GM10266 (cell line): ENCODE measurements at regions not wholly inside any gene's neighbourhood (a gene's known extent, or its start where the extent isn't known, plus 50 kb on each side); places are given as distances from the start of the nearest gene placed in this dataset.

ENCODE experiments used
- DNase-seq: peaks from one replicate; pipeline ENCODE4 v3.0.0; 2012; ENCODE audit errors: extremely low spot score
- TF ChIP-seq, protein P1 (sequence below): IDR thresholded peaks from 2 replicates; pipeline ENCODE4 v1.5.1; 2012; ENCODE audit warnings: mild to moderate bottlenecking, low read depth; ENCODE audit not compliant: control insufficient read depth, insufficient read depth; ENCODE audit errors: missing control alignments

DNA sequence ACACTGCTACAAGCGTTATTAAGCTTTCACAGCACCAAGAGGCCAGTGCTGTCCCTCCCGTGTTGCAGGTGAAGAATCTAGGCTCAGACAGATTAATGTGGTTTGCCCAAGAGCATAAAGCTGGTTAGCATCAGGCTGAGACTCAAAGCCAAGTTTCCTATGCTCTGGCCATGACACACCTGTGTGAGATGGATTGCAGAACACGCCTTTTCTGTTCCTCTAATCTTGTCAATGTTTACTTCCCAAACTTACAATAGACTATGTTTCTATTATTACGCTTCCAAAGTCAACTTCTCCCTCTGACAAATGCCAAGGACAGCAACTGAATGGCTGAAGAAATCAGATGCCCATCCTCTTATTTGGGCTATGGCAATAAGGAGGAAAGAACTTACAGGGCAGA is 138.4 kb upstream of the SLIT3 start:
- TF ChIP-seq, protein P1, sequence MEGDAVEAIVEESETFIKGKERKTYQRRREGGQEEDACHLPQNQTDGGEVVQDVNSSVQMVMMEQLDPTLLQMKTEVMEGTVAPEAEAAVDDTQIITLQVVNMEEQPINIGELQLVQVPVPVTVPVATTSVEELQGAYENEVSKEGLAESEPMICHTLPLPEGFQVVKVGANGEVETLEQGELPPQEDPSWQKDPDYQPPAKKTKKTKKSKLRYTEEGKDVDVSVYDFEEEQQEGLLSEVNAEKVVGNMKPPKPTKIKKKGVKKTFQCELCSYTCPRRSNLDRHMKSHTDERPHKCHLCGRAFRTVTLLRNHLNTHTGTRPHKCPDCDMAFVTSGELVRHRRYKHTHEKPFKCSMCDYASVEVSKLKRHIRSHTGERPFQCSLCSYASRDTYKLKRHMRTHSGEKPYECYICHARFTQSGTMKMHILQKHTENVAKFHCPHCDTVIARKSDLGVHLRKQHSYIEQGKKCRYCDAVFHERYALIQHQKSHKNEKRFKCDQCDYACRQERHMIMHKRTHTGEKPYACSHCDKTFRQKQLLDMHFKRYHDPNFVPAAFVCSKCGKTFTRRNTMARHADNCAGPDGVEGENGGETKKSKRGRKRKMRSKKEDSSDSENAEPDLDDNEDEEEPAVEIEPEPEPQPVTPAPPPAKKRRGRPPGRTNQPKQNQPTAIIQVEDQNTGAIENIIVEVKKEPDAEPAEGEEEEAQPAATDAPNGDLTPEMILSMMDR, result no peak
- no peak for DNase-seq

DNA sequence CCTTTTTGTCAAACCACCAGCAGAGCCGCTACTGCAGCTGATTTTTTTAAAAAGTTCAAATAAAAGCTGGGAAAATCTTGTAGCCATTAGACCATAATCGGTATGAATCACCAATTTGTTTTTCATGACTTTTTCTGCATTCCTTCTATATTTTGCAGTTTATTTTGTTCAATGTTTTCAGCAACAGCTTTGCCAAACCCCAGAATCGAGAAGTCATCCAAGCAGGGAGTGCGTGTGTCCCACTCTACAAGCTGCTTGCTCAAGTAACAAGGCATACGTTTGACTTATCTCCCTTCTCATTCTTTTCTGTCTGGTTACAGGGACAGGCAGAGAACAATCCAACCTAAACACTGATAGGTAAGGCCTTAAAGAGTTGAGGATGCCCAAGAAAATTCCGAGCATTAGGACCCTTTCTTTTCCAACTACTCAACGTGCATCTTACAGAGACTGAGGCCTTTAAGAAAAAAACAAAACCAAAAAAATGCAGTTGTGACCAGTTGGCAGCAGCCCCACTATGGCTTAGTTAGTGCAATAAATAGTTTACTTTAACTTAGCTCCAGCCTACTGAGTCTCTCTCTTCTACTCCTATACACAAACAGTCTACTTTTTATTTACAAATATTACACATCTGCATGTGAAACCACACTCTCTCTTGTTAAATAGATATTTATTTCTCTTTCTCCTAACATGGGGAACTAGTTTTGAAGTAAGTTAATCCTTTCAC is 134.7 kb upstream of the SLIT3 start:
- DNase-seq, result no peak

DNA sequence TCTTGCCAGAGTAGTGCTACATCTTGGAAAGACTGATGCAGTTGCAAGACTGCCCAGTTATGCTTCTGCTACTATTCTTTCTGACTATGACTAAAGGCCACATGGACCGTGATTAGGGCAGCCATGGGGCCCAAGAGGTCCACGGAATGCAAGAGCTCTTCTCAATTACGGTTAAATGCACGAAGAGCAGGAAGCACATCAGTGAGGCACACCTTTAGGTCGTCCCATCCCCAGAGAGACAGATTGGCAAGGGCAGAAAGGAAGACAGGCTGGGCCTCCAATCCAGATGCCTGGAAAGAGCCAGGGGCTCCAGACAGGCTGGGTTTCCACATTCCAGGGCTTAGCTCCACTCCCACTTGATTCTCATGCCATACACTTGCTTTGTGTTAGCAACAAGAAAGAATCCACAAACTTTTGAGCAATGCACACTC is 132.3 kb upstream of the SLIT3 start:
- no peak for DNase-seq
- TF ChIP-seq, protein P1, result no peak

More for the DNA sequence above, 134.7 kb upstream of the SLIT3 start:
- TF ChIP-seq, protein P1, result no peak

DNA sequence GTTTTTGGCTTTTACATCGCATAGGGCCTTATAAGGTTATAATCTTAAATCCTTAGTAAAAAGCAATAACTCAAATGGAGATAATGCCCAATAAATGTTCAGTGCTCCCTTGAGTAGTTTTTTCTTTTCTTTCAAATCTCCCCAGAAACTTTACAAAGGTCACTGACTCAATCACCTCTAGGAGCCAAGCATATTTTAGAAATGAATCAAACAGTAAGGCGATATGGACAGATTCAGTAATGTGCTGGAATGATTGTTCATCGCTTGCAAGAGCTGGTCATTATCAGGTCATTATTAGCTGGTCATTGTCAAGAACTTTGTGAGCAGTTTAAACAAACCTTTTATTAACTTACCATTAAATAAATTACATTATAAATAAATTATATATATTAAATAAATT is 130.4 kb upstream of the SLIT3 start:
- TF ChIP-seq, protein P1, result no peak
- no peak for DNase-seq

DNA sequence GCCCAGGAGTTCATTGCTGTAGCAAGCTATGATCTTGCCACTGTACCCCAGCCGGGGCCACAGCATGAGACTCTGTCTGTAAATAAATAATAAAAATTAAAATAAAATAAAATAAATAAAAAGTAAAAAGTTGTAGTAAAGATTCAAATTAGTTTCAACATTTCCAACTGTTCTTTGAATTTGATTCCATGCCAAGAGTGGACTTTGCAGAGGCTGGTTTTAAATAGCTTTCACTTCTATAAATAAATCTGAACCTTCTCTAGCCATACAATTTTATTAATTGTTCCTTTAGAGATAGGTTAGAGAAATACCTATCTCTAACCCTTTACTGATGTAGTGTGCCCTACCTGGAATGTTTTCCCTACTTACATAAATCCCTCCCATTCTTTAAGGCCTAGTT is 129.7 kb upstream of the SLIT3 start:
- no peak for DNase-seq
- TF ChIP-seq, protein P1, result no peak

DNA sequence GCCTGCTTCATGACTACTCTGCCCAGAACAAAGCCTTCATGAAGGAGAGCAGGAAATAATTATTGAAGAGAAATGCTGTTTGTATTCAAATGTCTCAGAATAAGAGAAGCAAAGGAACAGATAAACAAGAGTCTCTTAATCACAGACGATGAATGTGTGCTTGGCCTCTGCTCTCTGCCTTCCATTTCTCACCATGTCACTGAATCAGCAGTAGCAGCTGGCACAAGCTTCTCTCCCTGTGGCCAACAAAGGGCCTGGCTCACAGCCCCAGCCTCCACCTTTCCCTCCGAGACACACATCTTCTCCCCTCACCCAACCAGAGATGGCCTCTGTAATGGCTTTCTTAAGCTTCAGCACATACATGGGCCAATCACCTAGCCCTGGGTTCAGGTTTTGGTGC is 128.1 kb upstream of the SLIT3 start:
- TF ChIP-seq, protein P1, result no peak

DNA sequence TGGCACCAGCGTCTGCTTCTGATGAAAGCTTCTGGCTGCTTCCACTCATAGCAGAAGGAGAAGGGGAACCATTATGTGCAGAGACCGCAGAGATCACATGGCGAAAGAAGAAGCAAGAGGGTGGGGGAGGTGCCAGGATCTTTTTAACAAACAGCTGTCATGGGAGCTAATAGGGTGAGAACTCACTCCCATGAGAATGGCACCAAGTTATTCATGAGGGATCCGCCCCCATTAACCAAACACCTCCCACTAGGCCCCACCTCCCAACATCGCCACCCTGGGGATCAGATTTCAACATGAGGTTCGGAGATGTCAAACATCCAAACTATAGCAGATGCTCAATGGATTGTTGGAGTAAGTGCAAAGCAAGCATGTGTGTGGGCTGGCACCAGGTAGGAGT is 125.8 kb upstream of the SLIT3 start:
- TF ChIP-seq, protein P1, result no peak

More for the DNA sequence above, 128.1 kb upstream of the SLIT3 start:
- DNase-seq, result no peak

More for the DNA sequence above, 125.8 kb upstream of the SLIT3 start:
- no peak for DNase-seq
